HepG2 (cell line): ENCODE measurements at regions not wholly inside any gene's neighbourhood (a gene's known extent, or its start where the extent isn't known, plus 50 kb on each side); places are given as distances from the start of the nearest gene placed in this dataset.

Experiments used
- ATAC-seq: fragments of 200-7000 bp; cut with Tn5 transposase; 3 replicates; pipeline ENCODE4 v1.9.1; 2020; ENCODE audit warnings: mild to moderate bottlenecking, moderate library complexity
- BruUV-seq: library from RNA; stranded (reverse); fragments of 400-500 nt; replicated peaks from 2 replicates; lab custom pipeline; 2021; lab: Mats Ljungman, UMichigan
- CTCF ChIA-PET: fragments of 300-600 bp; formaldehyde crosslinking; extraction: SDS; loops from one replicate; lab custom pipeline; 2021; ENCODE audit warnings: low total read pairs, inconsistent platforms, low intra/inter-chr PET ratio; lab: Yijun Ruan, JAX
- POLR2A ChIA-PET: fragments of 350-600 bp; sonication (Branson Sonifier 250); formaldehyde crosslinking; loops from one replicate; lab custom pipeline; 2020; ENCODE audit warnings: antibody characterized with exemption, inconsistent platforms; lab: Yijun Ruan, JAX
- DNase-seq: peaks from one replicate; pipeline ENCODE4 v3.0.0-alpha.2; 2015; ENCODE audit warnings: low spot score
- FAIRE-seq: peaks from 3 replicates; lab custom pipeline; 2011; peaks lifted over from hg19 to GRCh38; lab: Jason Lieb, UNC
- H2AFZ ChIP-seq: one replicate; pipeline ENCODE4 v1.6.1; 2011; ENCODE audit warnings: low read length, inconsistent platforms
- H3K27ac ChIP-seq: fragments of 300-600 bp; 3 replicates; pipeline ENCODE4 v1.8.0; 2011; ENCODE audit warnings: mixed run types, mild to moderate bottlenecking, mixed read lengths, low read length, inconsistent platforms; ENCODE audit not compliant: insufficient read depth; ENCODE audit errors: extremely low read length
- H3K27me3 ChIP-seq, 2 experiments: fragments of 200-600 bp in 1 of 2; 2 replicates in 1 of 2; 3 replicates in 1 of 2; pipeline versions ENCODE4 v1.6.0 to v1.8.0; 2011; ENCODE audit warnings: low read length in 2 of 2, mild to moderate bottlenecking in 2 of 2, moderate library complexity in 2 of 2, inconsistent platforms in 1 of 2; ENCODE audit not compliant: insufficient read depth in 2 of 2, control insufficient read depth in 1 of 2
- H3K36me3 ChIP-seq, 2 experiments: fragments of 200-600 bp in 1 of 2; replicated peaks in 1 of 2; 2 replicates in 1 of 2; 3 replicates in 1 of 2; pipeline versions ENCODE4 v1.5.1 to v1.8.0; 2011; ENCODE audit warnings: low read length in 2 of 2, inconsistent platforms in 1 of 2; ENCODE audit not compliant: insufficient read depth in 2 of 2, control insufficient read depth in 1 of 2
- H3K4me1 ChIP-seq: 2 replicates; pipeline ENCODE4 v1.5.1; 2012; ENCODE audit warnings: low read length, inconsistent platforms; ENCODE audit not compliant: insufficient read depth
- H3K4me2 ChIP-seq: 2 replicates; pipeline ENCODE4 v1.6.0; 2011; ENCODE audit warnings: low read depth, low read length, inconsistent platforms
- H3K4me3 ChIP-seq, 3 experiments: fragments of 200-600 bp in 1 of 3; sonication (generic), shearing (Covaris generic) in 1 of 3; replicated peaks in 1 of 3; 2 replicates each; pipeline ENCODE4 v1.5.1; 2011 to 2016; ENCODE audit warnings: low read length in 3 of 3, inconsistent platforms in 2 of 3, low read depth in 2 of 3, mild to moderate bottlenecking in 2 of 3, control low read depth in 1 of 3, mixed read lengths in 1 of 3; ENCODE audit not compliant: insufficient read depth in 1 of 3
- H3K79me2 ChIP-seq: one replicate; pipeline ENCODE4 v1.6.1; 2011; ENCODE audit warnings: low read length, inconsistent platforms; ENCODE audit not compliant: insufficient read depth
- H3K9ac ChIP-seq: 2 replicates; pipeline ENCODE4 v1.6.0; 2011; ENCODE audit warnings: mild to moderate bottlenecking, low read depth, low read length, inconsistent platforms; ENCODE audit not compliant: insufficient read depth
- H3K9me3 ChIP-seq: 2 replicates; pipeline ENCODE4 v1.5.1; 2012; ENCODE audit warnings: mild to moderate bottlenecking, low read length
- H4K20me1 ChIP-seq: 2 replicates; pipeline ENCODE4 v1.6.0; 2011; ENCODE audit warnings: inconsistent platforms, mild to moderate bottlenecking, low read length, moderate library complexity; ENCODE audit not compliant: insufficient read depth
- CREB1 ChIP-seq, 2 experiments: fragments of 450-650 bp in 1 of 2; IDR thresholded peaks; 2 replicates each; pipeline ENCODE4 v1.6.1; 2016 to 2017; ENCODE audit warnings: control low read depth in 1 of 2, mild to moderate bottlenecking in 1 of 2, missing compliant biosample characterization in 1 of 2, missing genetic modification characterization in 1 of 2
- ETV6 ChIP-seq: sonication (generic); formaldehyde crosslinking; conservative IDR thresholded peaks from 2 replicates; pipeline ENCODE4 v1.4.0; 2020; ENCODE audit warnings: missing genetic modification reagents
- FIP1L1 ChIP-seq: fragments of 200-400 bp; formaldehyde crosslinking; IDR thresholded peaks from 2 replicates; pipeline ENCODE4 v1.6.1; 2018; ENCODE audit warnings: low read depth, mild to moderate bottlenecking, low read length, moderate library complexity, borderline replicate concordance; ENCODE audit not compliant: insufficient read depth
- HDAC1 ChIP-seq: sonication (generic); formaldehyde crosslinking; IDR thresholded peaks from 2 replicates; pipeline ENCODE4 v1.5.1; 2020; ENCODE audit warnings: mild to moderate bottlenecking, missing genetic modification reagents
- NCOA5 ChIP-seq: sonication (generic); formaldehyde crosslinking; IDR thresholded peaks from 2 replicates; pipeline ENCODE4 v1.4.0; 2020; ENCODE audit warnings: missing genetic modification reagents
- NR1H2 ChIP-seq: sonication (generic); formaldehyde crosslinking; IDR thresholded peaks from 2 replicates; pipeline ENCODE4 v1.8.1; 2022; ENCODE audit warnings: low read depth, missing genetic modification reagents, borderline replicate concordance
- ZBTB42 ChIP-seq: sonication (generic); formaldehyde crosslinking; IDR thresholded peaks from 2 replicates; pipeline ENCODE4 v1.5.0; 2020; ENCODE audit warnings: mild to moderate bottlenecking, missing genetic modification reagents
- ZNF10 ChIP-seq: sonication (generic); formaldehyde crosslinking; IDR thresholded peaks from 2 replicates; pipeline ENCODE4 v1.4.0; 2020; ENCODE audit warnings: mild to moderate bottlenecking, low read depth, missing genetic modification reagents, borderline replicate concordance
- WGBS: methylation state at CpG from one replicate; pipeline ENCODE4 v1.1.6; 2017; ENCODE audit warnings: low lambda C conversion rate; 5-methylcytosine and 5-hydroxymethylcytosine counted together
- in situ Hi-C: cut with HindIII; loops from 2 replicates; pipeline ENCODE4 v1.10.0; 2017; ENCODE audit warnings: low pct_unique_long_range_greater_than_20kb; ENCODE audit not compliant: extremely low pct_ligation_motif_present
- intact Hi-C: fragments of 100-400 bp; cut with micrococcal nuclease; formaldehyde crosslinking; loops from one replicate; pipeline ENCODE4 v1.10.0; 2022; ENCODE audit not compliant: unreplicated experiment
- TF ChIP-seq, protein P1 (sequence below): sonication (generic); formaldehyde crosslinking; IDR thresholded peaks from 2 replicates; pipeline ENCODE4 v1.4.0; 2020; ENCODE audit warnings: mild to moderate bottlenecking, low read depth, missing genetic modification reagents
- TF ChIP-seq, protein P2 (sequence below): sonication (generic); formaldehyde crosslinking; IDR thresholded peaks from 2 replicates; pipeline ENCODE4 v1.9.0; 2022; ENCODE audit warnings: low read depth, missing genetic modification reagents
- TF ChIP-seq, protein P3 (sequence below): sonication (generic); formaldehyde crosslinking; IDR thresholded peaks from 2 replicates; pipeline ENCODE4 v1.5.1; 2020; ENCODE audit warnings: mild to moderate bottlenecking, missing genetic modification reagents

DNA sequence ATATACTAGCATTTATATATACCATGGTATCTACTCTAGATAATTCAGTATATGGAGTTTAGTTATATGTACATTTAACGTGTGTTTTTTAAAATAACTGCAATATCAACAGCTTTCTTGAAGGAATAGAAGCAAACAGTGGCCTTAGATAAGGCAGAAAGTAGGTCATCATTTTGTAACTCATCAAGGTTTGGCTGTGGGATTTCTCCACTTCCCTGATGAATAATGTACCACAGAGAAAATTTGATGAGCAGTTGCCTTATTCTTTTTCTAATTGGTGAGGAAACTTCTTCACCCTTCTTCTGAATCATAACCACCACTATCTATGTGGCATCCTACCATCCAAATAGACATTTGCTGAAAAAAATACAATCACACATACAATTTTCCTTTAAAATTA lies 590.2 kb upstream of the SPRY2 start:
- Histone ChIP-seq H3K4me3 (no peak overlapping the region), H3K79me2 (no peaks in the 10 kb centered on the region), H3K4me2 (no peak overlapping the region), H3K9ac (no peak overlapping the region), H4K20me1 (no peaks in the 10 kb centered on the region), H3K27ac (no peak overlapping the region), H3K27me3 (no peaks in the 10 kb centered on the region), H3K9me3 (no peaks in the 10 kb centered on the region), H2AFZ (no peak overlapping the region), H3K36me3 (no peaks in the 10 kb centered on the region), H3K4me1 (no peaks in the 10 kb centered on the region)
- CTCF ChIA-PET = no interaction called here
- no peak for DNase-seq
- intact Hi-C loops (no loop called here), in situ Hi-C loops (no loop called here)
- WGBS = 0% methylated on average over 1 of the region's 1 CpG
- TF ChIP-seq ZNF10 = no peak
- ATAC-seq = no peak
- FAIRE-seq = no peak
- POLR2A ChIA-PET = no interaction called here
- no TSS peak for BruUV-seq

DNA sequence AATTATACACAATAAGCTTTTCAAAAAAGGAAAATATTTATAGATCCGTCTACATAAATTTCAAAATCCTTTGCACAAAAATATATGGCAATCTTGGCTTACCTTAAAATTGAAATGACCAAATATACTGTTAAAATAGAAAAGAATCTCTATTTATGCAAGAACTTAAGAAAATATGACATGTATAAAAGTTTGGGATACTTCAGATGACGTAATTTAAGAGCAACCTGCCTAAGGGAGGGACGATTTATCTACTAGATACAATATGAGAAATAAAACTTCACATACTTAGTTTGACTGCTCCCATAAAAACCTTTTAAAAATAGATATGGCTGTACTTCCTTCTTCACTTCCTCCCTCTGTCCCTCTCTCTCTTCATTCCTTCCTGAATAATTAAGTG lies 587.3 kb upstream of the SPRY2 start:
- ChIA-PET POLR2A (no interaction called here), CTCF (no interaction called here)
- in situ Hi-C loops (no loop called here), intact Hi-C loops (no loop called here)
- H3K4me1 ChIP-seq = no peaks in the 10 kb centered on the region
- no peak for ATAC-seq
- H3K4me3 ChIP-seq = no peak overlapping the region
- H3K36me3 ChIP-seq = no peaks in the 10 kb centered on the region
- H3K9me3 ChIP-seq = no peaks in the 10 kb centered on the region
- H3K27me3 ChIP-seq = no peaks in the 10 kb centered on the region; a peak in 1 of 5 replicates
- BruUV-seq = no TSS peak
- FAIRE-seq = no peak
- no peak overlapping the region for H3K27ac ChIP-seq
- H3K79me2 ChIP-seq = no peaks in the 10 kb centered on the region
- no peak overlapping the region for H3K9ac ChIP-seq
- H3K4me2 ChIP-seq = no peak overlapping the region
- DNase-seq = no peak
- WGBS = 3% methylated on average over 3 of the region's 3 CpGs
- H2AFZ ChIP-seq = no peak overlapping the region
- no peaks in the 10 kb centered on the region for H4K20me1 ChIP-seq
- TF ChIP-seq ZBTB42 (CRISPR knock-in tag) = no peak
- TF ChIP-seq NR1H2 (CRISPR knock-in tag) = no peak
- TF ChIP-seq, protein P1, sequence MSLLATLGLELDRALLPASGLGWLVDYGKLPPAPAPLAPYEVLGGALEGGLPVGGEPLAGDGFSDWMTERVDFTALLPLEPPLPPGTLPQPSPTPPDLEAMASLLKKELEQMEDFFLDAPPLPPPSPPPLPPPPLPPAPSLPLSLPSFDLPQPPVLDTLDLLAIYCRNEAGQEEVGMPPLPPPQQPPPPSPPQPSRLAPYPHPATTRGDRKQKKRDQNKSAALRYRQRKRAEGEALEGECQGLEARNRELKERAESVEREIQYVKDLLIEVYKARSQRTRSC (CRISPR knock-in tag) = no peak
- TF ChIP-seq, protein P2, sequence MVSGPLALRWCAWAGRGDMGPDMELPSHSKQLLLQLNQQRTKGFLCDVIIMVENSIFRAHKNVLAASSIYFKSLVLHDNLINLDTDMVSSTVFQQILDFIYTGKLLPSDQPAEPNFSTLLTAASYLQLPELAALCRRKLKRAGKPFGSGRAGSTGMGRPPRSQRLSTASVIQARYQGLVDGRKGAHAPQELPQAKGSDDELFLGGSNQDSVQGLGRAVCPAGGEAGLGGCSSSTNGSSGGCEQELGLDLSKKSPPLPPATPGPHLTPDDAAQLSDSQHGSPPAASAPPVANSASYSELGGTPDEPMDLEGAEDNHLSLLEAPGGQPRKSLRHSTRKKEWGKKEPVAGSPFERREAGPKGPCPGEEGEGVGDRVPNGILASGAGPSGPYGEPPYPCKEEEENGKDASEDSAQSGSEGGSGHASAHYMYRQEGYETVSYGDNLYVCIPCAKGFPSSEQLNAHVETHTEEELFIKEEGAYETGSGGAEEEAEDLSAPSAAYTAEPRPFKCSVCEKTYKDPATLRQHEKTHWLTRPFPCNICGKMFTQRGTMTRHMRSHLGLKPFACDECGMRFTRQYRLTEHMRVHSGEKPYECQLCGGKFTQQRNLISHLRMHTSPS = no peak
- TF ChIP-seq HDAC1 (CRISPR knock-in tag) = no peak
- no peak for TF ChIP-seq FIP1L1
- TF ChIP-seq, protein P3, sequence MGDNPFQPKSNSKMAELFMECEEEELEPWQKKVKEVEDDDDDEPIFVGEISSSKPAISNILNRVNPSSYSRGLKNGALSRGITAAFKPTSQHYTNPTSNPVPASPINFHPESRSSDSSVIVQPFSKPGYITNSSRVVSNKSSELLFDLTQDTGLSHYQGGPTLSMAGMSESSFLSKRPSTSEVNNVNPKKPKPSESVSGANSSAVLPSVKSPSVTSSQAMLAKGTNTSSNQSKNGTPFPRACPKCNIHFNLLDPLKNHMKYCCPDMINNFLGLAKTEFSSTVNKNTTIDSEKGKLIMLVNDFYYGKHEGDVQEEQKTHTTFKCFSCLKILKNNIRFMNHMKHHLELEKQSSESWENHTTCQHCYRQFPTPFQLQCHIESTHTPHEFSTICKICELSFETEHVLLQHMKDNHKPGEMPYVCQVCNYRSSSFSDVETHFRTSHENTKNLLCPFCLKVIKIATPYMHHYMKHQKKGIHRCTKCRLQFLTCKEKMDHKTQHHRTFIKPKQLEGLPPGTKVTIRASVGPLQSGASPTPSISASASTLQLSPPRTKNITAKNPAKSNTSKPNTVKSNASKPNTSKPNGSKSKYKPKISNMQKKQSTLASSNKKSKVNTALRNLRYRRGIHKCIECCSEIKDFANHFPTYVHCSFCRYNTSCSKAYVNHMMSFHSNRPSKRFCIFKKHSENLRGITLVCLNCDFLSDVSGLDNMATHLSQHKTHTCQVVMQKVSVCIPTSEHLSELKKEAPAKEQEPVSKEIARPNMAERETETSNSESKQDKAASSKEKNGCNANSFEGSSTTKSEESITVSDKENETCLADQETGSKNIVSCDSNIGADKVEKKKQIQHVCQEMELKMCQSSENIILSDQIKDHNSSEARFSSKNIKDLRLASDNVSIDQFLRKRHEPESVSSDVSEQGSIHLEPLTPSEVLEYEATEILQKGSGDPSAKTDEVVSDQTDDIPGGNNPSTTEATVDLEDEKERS (CRISPR knock-in tag) = no peak
- TF ChIP-seq CREB1 (IDR thresholded peaks at IDR 0.05) = peak; percentile 44; the same call in 1 of the 2 replicates
- TF ChIP-seq CREB1 (CRISPR knock-in tag; IDR thresholded peaks at IDR 0.05) = no peak
- TF ChIP-seq NCOA5 (CRISPR knock-in tag) = no peak
- no peak for TF ChIP-seq ETV6
